ENCODE measurements at regions not wholly inside any gene's neighbourhood (a gene's known extent, or its start where the extent isn't known, plus 50 kb on each side); places are given as distances from the start of the nearest gene placed in this dataset.

- no peak for TF ChIP-seq GABPA (IDR thresholded peaks at IDR 0.05; ENCODE audit: low read depth)
- TF ChIP-seq POLR2AphosphoS5 (IDR thresholded peaks at IDR 0.05; ENCODE audit: low read depth) = no peak
- TF ChIP-seq, protein P1, sequence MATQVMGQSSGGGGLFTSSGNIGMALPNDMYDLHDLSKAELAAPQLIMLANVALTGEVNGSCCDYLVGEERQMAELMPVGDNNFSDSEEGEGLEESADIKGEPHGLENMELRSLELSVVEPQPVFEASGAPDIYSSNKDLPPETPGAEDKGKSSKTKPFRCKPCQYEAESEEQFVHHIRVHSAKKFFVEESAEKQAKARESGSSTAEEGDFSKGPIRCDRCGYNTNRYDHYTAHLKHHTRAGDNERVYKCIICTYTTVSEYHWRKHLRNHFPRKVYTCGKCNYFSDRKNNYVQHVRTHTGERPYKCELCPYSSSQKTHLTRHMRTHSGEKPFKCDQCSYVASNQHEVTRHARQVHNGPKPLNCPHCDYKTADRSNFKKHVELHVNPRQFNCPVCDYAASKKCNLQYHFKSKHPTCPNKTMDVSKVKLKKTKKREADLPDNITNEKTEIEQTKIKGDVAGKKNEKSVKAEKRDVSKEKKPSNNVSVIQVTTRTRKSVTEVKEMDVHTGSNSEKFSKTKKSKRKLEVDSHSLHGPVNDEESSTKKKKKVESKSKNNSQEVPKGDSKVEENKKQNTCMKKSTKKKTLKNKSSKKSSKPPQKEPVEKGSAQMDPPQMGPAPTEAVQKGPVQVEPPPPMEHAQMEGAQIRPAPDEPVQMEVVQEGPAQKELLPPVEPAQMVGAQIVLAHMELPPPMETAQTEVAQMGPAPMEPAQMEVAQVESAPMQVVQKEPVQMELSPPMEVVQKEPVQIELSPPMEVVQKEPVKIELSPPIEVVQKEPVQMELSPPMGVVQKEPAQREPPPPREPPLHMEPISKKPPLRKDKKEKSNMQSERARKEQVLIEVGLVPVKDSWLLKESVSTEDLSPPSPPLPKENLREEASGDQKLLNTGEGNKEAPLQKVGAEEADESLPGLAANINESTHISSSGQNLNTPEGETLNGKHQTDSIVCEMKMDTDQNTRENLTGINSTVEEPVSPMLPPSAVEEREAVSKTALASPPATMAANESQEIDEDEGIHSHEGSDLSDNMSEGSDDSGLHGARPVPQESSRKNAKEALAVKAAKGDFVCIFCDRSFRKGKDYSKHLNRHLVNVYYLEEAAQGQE (IDR thresholded peaks at IDR 0.05; ENCODE audit: insufficient replicate concordance, low read depth) = no peak
- no peak for TF ChIP-seq CTCF (IDR thresholded peaks at IDR 0.05; ENCODE audit: insufficient read depth, low read length)
Observed at GRCh38 chr22:47251911-47252310, 489.5 kb downstream of the TBC1D22A start.

Measured in HL-60 (cell line).